Liver (tissue), 8 donors: ENCODE measurements at regions not wholly inside any gene's neighbourhood (a gene's known extent, or its start where the extent isn't known, plus 50 kb on each side); places are given as distances from the start of the nearest gene placed in this dataset.

Experiments used
- DNase-seq: peaks from one replicate; pipeline ENCODE4 v3.0.0-alpha.2; 2017; ENCODE audit warnings: low spot score
- H3K27ac ChIP-seq, 2 donors: one replicate each; pipeline ENCODE4 v1.7.0; 2013; ENCODE audit warnings: inconsistent platforms in 2 of 2, low read length in 2 of 2, control low read depth in 1 of 2, low read depth in 1 of 2, mild to moderate bottlenecking in 1 of 2
- H3K27me3 ChIP-seq, 4 donors: one replicate each; pipeline versions ENCODE4 v1.6.1 to v1.7.0; 2013; ENCODE audit warnings: low read length in 3 of 4, inconsistent platforms in 1 of 4, mild to moderate bottlenecking in 1 of 4, moderate library complexity in 1 of 4; ENCODE audit not compliant: control insufficient read depth in 4 of 4, insufficient read depth in 4 of 4
- H3K36me3 ChIP-seq, 4 donors: one replicate each; pipeline versions ENCODE4 v1.6.1 to v1.7.0; 2013; ENCODE audit warnings: low read length in 3 of 4, mild to moderate bottlenecking in 3 of 4, low read depth in 1 of 4, moderate library complexity in 1 of 4; ENCODE audit not compliant: control insufficient read depth in 4 of 4, insufficient read depth in 3 of 4
- H3K4me1 ChIP-seq, 4 donors: one replicate each; pipeline versions ENCODE4 v1.6.1 to v1.7.0; 2013; ENCODE audit warnings: low read length in 3 of 4, mild to moderate bottlenecking in 3 of 4, moderate library complexity in 1 of 4; ENCODE audit not compliant: control insufficient read depth in 4 of 4, insufficient read depth in 4 of 4
- H3K4me3 ChIP-seq, 3 donors: one replicate each; pipeline versions ENCODE4 v1.6.1 to v1.7.0; 2013; ENCODE audit warnings: low read length in 3 of 3, control low read depth in 1 of 3, low read depth in 1 of 3, mild to moderate bottlenecking in 1 of 3
- H3K9ac ChIP-seq, 2 donors: one replicate each; pipeline ENCODE4 v1.7.0; 2013; ENCODE audit warnings: low read length in 2 of 2, mild to moderate bottlenecking in 2 of 2, moderate library complexity in 2 of 2, control low read depth in 1 of 2, low read depth in 1 of 2
- H3K9me3 ChIP-seq, 4 donors: one replicate each; pipeline versions ENCODE4 v1.6.1 to v1.7.0; 2013; ENCODE audit warnings: low read length in 3 of 4; ENCODE audit not compliant: control insufficient read depth in 4 of 4
- CTCF ChIP-seq: fragments of 150-350 bp; IDR thresholded peaks from 2 replicates; pipeline ENCODE4 v1.5.1; 2017; ENCODE audit warnings: improper control_type of control experiment, low read depth, low read length; ENCODE audit not compliant: missing input control
- EGR1 ChIP-seq, 2 donors: IDR thresholded peaks; 2 replicates each; pipeline ENCODE4 v1.6.1; 2016 to 2018; ENCODE audit warnings: antibody characterized with exemption in 2 of 2, low read depth in 2 of 2
- FOXA2 ChIP-seq: IDR thresholded peaks from 2 replicates; pipeline ENCODE4 v1.6.1; 2016; ENCODE audit warnings: antibody characterized with exemption
- GABPA ChIP-seq, 2 donors: IDR thresholded peaks in 1 of 2; conservative IDR thresholded peaks in 1 of 2; 2 replicates each; pipeline ENCODE4 v1.6.1; 2016; ENCODE audit warnings: antibody characterized with exemption in 2 of 2, mild to moderate bottlenecking in 1 of 2, moderate library complexity in 1 of 2
- HNF4A ChIP-seq, 2 donors: conservative IDR thresholded peaks; 2 replicates each; pipeline ENCODE4 v1.6.1; 2016; ENCODE audit warnings: antibody characterized with exemption in 2 of 2, mild to moderate bottlenecking in 2 of 2
- HNF4G ChIP-seq: IDR thresholded peaks from 2 replicates; pipeline ENCODE4 v1.6.1; 2016; ENCODE audit warnings: antibody characterized with exemption
- JUND ChIP-seq, 2 donors: IDR thresholded peaks; 2 replicates each; pipeline ENCODE4 v1.6.1; 2016; ENCODE audit warnings: antibody characterized with exemption in 2 of 2
- MAX ChIP-seq: IDR thresholded peaks from 2 replicates; pipeline ENCODE4 v1.6.1; 2016; ENCODE audit warnings: antibody characterized with exemption
- RAD21 ChIP-seq, 2 donors: IDR thresholded peaks; 2 replicates each; pipeline ENCODE4 v1.6.1; 2016; ENCODE audit warnings: antibody characterized with exemption in 2 of 2, mild to moderate bottlenecking in 2 of 2
- RXRA ChIP-seq, 2 donors: IDR thresholded peaks; 2 replicates each; pipeline ENCODE4 v1.6.1; 2017 to 2018; ENCODE audit warnings: antibody characterized with exemption in 2 of 2, mild to moderate bottlenecking in 1 of 2
- SP1 ChIP-seq: IDR thresholded peaks from 2 replicates; pipeline ENCODE4 v1.6.1; 2018; ENCODE audit warnings: antibody characterized with exemption, mild to moderate bottlenecking
- TAF1 ChIP-seq: conservative IDR thresholded peaks from 2 replicates; pipeline ENCODE4 v1.6.1; 2016; ENCODE audit warnings: antibody characterized with exemption, mild to moderate bottlenecking
- YY1 ChIP-seq: IDR thresholded peaks from 2 replicates; pipeline ENCODE4 v1.6.1; 2016; ENCODE audit warnings: antibody characterized with exemption, mild to moderate bottlenecking
- ZBTB33 ChIP-seq: IDR thresholded peaks from 2 replicates; pipeline ENCODE4 v1.6.1; 2016; ENCODE audit warnings: antibody characterized with exemption
- WGBS: extraction: QIAGEN DNeasy Blood & Tissue Kit; methylation state at CpG from one replicate; pipeline ENCODE4 v1.1.7; 2013; 5-methylcytosine and 5-hydroxymethylcytosine counted together
- TF ChIP-seq, protein P1 (sequence below): IDR thresholded peaks from 2 replicates; pipeline ENCODE4 v1.6.1; 2016; ENCODE audit warnings: antibody characterized with exemption
- TF ChIP-seq, protein P2 (sequence below): IDR thresholded peaks from 2 replicates; pipeline ENCODE4 v1.6.1; 2016; ENCODE audit warnings: antibody characterized with exemption, mild to moderate bottlenecking
- donor health status: healthy.
- donor health status: healthy.
- donor health status: healthy.
- donor health status: healthy.
- donor health status: healthy.

DNA sequence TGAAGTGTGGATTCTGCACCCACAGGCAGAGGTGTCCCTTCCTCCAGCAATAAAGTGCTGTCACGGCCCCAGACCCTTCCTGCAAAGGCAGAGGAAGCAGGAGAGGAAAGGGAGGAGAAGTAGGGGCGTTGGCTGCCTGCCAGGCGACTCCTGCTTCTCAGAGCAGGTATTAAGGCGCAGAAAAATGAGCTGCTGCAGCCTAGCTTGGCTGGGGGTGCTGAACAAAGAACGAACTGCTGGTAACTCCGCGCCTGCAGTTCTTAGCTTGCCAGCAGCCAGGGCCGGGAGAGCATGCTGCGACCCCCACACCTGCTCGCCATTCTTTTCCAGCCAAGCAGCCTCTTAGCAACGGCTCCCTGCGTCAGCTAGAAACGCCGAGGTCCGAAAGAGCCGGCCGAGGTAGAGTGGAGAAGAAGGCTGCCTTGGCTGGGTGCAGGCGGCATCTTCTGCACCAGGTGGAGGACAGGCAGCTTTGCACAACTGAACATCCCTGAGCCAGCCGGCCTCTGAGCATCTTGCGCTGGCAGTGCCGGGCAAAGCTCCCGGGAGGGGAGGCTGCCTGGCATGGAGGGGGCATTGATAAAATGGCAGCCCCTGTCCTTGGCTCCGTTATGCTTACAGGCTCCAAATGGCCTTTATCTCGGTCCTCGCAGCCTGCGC, 296.0 kb downstream of the MEX3B start:
- Histone ChIP-seq H3K9me3 (no peaks in the 10 kb centered on the region), H3K4me1 (peaks cover 0 to 2% (median 0%) of the 10 kb centered on the region in 4 donors), H3K36me3 (no peaks in the 10 kb centered on the region), H3K27me3 (no peaks in the 10 kb centered on the region), H3K4me3 (no peak overlapping the region), H3K9ac (no peak overlapping the region), H3K27ac (no peak overlapping the region)
- DNase-seq: no peak
- TF ChIP-seq CTCF (no peak), SP1 (no peak), HNF4G (no peak), ZBTB33 (no peak), GABPA (IDR thresholded peaks at IDR 0.05 in 1 of 2, conservative IDR thresholded peaks at IDR 0.05 in 1 of 2) (no peak), HNF4A (conservative IDR thresholded peaks at IDR 0.05) (no peak), TAF1 (no peak), MAX (no peak), YY1 (no peak), FOXA2 (no peak), RXRA (IDR thresholded peaks at IDR 0.05) (no peak), JUND (IDR thresholded peaks at IDR 0.05) (no peak)
- TF ChIP-seq, protein P1, sequence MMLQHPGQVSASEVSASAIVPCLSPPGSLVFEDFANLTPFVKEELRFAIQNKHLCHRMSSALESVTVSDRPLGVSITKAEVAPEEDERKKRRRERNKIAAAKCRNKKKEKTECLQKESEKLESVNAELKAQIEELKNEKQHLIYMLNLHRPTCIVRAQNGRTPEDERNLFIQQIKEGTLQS: no peak
- TF ChIP-seq, protein P2, sequence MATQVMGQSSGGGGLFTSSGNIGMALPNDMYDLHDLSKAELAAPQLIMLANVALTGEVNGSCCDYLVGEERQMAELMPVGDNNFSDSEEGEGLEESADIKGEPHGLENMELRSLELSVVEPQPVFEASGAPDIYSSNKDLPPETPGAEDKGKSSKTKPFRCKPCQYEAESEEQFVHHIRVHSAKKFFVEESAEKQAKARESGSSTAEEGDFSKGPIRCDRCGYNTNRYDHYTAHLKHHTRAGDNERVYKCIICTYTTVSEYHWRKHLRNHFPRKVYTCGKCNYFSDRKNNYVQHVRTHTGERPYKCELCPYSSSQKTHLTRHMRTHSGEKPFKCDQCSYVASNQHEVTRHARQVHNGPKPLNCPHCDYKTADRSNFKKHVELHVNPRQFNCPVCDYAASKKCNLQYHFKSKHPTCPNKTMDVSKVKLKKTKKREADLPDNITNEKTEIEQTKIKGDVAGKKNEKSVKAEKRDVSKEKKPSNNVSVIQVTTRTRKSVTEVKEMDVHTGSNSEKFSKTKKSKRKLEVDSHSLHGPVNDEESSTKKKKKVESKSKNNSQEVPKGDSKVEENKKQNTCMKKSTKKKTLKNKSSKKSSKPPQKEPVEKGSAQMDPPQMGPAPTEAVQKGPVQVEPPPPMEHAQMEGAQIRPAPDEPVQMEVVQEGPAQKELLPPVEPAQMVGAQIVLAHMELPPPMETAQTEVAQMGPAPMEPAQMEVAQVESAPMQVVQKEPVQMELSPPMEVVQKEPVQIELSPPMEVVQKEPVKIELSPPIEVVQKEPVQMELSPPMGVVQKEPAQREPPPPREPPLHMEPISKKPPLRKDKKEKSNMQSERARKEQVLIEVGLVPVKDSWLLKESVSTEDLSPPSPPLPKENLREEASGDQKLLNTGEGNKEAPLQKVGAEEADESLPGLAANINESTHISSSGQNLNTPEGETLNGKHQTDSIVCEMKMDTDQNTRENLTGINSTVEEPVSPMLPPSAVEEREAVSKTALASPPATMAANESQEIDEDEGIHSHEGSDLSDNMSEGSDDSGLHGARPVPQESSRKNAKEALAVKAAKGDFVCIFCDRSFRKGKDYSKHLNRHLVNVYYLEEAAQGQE: no peak
- WGBS: 80% methylated on average over 26 of the region's 26 CpGs

GRCh38 chr15:81747482-81747881, 298.3 kb downstream of the MEX3B start:
- Histone ChIP-seq H3K27ac (no peak overlapping the region), H3K27me3 (peaks cover 0 to 2% (median 0%) of the 10 kb centered on the region in 4 donors), H3K36me3 (no peaks in the 10 kb centered on the region), H3K9me3 (no peaks in the 10 kb centered on the region), H3K4me3 (no peak overlapping the region), H3K9ac (no peak overlapping the region), H3K4me1 (peaks cover 0 to 1% (median 0%) of the 10 kb centered on the region in 4 donors)
- WGBS: 39% methylated on average over 2 of the region's 2 CpGs
- TF ChIP-seq EGR1 (IDR thresholded peaks at IDR 0.05; ENCODE audit: low read depth in 2 of 2) (no peak), GABPA (IDR thresholded peaks at IDR 0.05 in 1 of 2, conservative IDR thresholded peaks at IDR 0.05 in 1 of 2) (no peak), YY1 (no peak), CTCF (no peak), RXRA (IDR thresholded peaks at IDR 0.05) (no peak), RAD21 (IDR thresholded peaks at IDR 0.05) (no peak)
- no peak for DNase-seq
